Keratinocyte (primary cell): ENCODE measurements at regions not wholly inside any gene's neighbourhood (a gene's known extent, or its start where the extent isn't known, plus 50 kb on each side); places are given as distances from the start of the nearest gene placed in this dataset.

Experiments used
- EZH2 ChIP-seq: IDR thresholded peaks from one replicate; pipeline ENCODE4 v1.6.1; 2012; ENCODE audit warnings: inconsistent platforms, mild to moderate bottlenecking, low read length, moderate library complexity
- TF ChIP-seq, protein P1 (sequence below), 3 experiments: IDR thresholded peaks in 1 of 3; conservative IDR thresholded peaks in 1 of 3; optimal IDR thresholded peaks in 1 of 3; 2 replicates in 2 of 3; 3 replicates in 1 of 3; pipeline versions ENCODE3 to v1.5.1; 2011; ENCODE audit warnings: low read length in 3 of 3, mild to moderate bottlenecking in 3 of 3, moderate library complexity in 2 of 3, control low read depth in 1 of 3, inconsistent platforms in 1 of 3; ENCODE audit not compliant: insufficient read depth in 2 of 3; ENCODE audit errors: extremely low read depth in 1 of 3

DNA sequence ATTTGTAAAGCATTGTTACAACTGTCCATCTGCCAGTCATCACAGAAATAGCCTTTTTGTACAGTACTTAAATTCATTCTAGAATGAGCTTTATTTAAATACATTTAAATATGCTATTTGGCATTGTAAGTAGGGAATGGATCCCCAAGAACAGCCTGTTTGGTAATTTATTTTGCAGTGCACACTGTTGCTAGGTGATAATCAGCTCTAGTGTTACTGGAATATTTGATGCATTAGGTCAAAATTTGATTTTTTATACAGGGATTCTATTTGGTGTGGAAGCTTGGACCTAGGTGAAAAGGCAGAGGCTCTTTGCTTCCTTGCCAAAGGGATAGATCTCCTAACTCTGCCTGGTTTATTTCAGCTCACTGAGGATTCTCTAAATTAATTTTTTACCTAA, 593.7 kb downstream of the EPM2A start:
- TF ChIP-seq, protein P1, sequence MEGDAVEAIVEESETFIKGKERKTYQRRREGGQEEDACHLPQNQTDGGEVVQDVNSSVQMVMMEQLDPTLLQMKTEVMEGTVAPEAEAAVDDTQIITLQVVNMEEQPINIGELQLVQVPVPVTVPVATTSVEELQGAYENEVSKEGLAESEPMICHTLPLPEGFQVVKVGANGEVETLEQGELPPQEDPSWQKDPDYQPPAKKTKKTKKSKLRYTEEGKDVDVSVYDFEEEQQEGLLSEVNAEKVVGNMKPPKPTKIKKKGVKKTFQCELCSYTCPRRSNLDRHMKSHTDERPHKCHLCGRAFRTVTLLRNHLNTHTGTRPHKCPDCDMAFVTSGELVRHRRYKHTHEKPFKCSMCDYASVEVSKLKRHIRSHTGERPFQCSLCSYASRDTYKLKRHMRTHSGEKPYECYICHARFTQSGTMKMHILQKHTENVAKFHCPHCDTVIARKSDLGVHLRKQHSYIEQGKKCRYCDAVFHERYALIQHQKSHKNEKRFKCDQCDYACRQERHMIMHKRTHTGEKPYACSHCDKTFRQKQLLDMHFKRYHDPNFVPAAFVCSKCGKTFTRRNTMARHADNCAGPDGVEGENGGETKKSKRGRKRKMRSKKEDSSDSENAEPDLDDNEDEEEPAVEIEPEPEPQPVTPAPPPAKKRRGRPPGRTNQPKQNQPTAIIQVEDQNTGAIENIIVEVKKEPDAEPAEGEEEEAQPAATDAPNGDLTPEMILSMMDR (optimal IDR thresholded peaks at IDR 0.05 in 1 of 3, IDR thresholded peaks at IDR 0.05 in 1 of 3, conservative IDR thresholded peaks at IDR 0.05 in 1 of 3; ENCODE audit: extremely low read depth in 1 of 3, insufficient read depth in 2 of 3, low read length in 3 of 3): no peak
- no peak for TF ChIP-seq EZH2
